Colonic mucosa (tissue), 4 donors: ENCODE measurements at regions not wholly inside any gene's neighbourhood (a gene's known extent, or its start where the extent isn't known, plus 50 kb on each side); places are given as distances from the start of the nearest gene placed in this dataset.

Experiments
- DNase-seq: peaks from one replicate; pipeline ENCODE4 v3.0.0-alpha.2; 2020
- H3K27ac ChIP-seq: fragments of 200-600 bp; one replicate; pipeline ENCODE4 v1.8.0; 2021
- H3K27me3 ChIP-seq: fragments of 200-600 bp; one replicate; pipeline ENCODE4 v1.8.0; 2021
- H3K36me3 ChIP-seq: fragments of 200-600 bp; one replicate; pipeline ENCODE4 v1.8.0; 2021
- H3K4me1 ChIP-seq: fragments of 200-600 bp; one replicate; pipeline ENCODE4 v1.8.0; 2021; ENCODE audit warnings: mild to moderate bottlenecking
- H3K4me3 ChIP-seq: fragments of 200-600 bp; one replicate; pipeline ENCODE4 v1.8.0; 2021
- H3K9ac ChIP-seq, 2 donors: one replicate each; pipeline ENCODE4 v1.7.0; 2013; ENCODE audit warnings: control low read depth in 2 of 2, low read depth in 2 of 2, low read length in 2 of 2
- H3K9me3 ChIP-seq: fragments of 200-600 bp; one replicate; pipeline ENCODE4 v1.8.0; 2021
- CTCF ChIP-seq: fragments of 200-600 bp; IDR thresholded peaks from one replicate; pipeline ENCODE4 v1.8.0; 2022; ENCODE audit warnings: antibody characterized with exemption, mild to moderate bottlenecking
- intact Hi-C: fragments of 100-400 bp; cut with DNase I; formaldehyde crosslinking; loops from one replicate; pipeline ENCODE4 v1.14.1; 2022
- donor health status: healthy.
- donor health status: DM: no; HTN: no; CAD: no.
- donor health status: DM: no; HTN: no; CAD: no.

DNA sequence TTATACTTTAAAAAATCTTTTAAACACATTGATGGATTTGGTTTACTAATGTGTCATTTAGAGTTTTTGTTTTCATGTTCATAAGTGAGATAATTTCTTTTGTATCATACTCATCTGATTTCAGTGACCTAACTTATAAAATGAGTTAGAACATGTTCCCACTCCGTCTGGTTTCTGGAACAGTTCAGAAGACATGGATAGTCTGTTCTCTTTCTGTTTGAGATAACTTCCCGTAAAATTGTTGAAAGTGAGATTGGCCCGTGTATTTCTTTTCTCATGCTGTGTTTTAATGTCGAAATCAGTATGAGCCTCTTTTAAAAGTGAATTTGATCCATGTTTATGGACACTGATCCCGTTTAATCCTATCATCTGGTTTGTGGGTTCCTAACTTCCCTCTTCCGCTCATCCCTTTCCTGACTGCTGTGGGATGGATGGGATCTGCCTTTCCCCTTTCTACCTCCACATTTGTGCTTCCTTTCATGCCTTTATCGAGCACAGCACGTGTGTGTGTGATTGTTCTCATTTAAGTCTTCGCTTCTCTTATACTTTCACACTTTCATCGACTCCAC is 78.9 kb downstream of the COPS8 start:
- DNase-seq = no peak
- no peak overlapping the region for H3K27ac ChIP-seq
- TF ChIP-seq CTCF = no peak
- no peaks in the 10 kb centered on the region for H3K9me3 ChIP-seq
- H3K4me3 ChIP-seq = no peak overlapping the region
- intact Hi-C loops = loop anchor here (5.0 kb wide), 1 partner anchor 248 kb away; the partner anchor contains the start of gene COL6A3
- no peak overlapping the region for H3K9ac ChIP-seq
- H3K4me1 ChIP-seq = no peaks in the 10 kb centered on the region
- H3K36me3 ChIP-seq = no peaks in the 10 kb centered on the region
- H3K27me3 ChIP-seq = no peaks in the 10 kb centered on the region

DNA sequence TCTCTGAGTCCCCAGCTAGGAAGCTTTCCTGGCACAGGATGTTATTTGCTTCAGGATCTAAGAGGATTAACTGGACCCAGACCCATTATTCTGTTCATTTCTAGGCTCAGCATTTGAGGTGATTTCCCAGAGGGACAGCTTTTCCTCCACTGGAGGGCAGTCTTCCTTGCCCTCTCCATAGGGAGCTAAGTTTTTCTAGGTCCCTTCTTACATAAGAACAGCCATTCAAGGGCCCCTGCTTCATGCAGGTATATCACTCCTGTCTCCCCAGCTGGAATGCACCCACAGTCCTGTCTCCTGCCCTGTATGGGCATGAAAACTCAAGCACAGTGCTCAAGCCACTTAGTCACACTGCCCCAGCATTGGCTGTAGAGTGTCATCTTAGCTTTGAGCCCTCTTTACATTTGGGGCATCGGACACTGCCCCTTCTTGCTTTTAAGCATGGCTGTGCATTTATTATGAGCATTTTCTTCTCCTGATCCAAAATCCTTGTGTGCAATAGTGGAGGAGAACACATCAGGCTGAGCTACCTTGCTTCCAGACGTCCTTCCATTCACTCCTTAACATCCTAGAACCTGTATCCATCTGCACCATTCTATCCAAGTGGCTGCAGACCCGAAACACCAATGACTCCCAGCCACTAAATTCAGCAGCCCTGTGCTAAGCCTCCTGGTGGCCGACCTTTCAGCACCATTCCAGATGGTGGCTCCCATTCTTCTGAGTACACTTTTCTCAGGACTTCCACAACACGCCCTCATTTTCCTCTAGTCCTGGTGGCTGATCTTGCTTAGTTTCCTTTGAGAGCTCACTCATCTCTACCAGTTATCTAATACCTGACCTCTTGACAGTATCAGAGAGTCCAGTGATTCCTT is 80.0 kb downstream of the COPS8 start:
- intact Hi-C loops = no loop called here
- Histone ChIP-seq H3K4me3 (no peak overlapping the region), H3K27me3 (no peaks in the 10 kb centered on the region), H3K4me1 (no peaks in the 10 kb centered on the region), H3K36me3 (no peaks in the 10 kb centered on the region), H3K9me3 (no peaks in the 10 kb centered on the region), H3K27ac (no peak overlapping the region), H3K9ac (no peak overlapping the region)
- DNase-seq = no peak
- no peak for TF ChIP-seq CTCF

- no peak overlapping the region for H3K4me3 ChIP-seq
- H3K9ac ChIP-seq = no peak overlapping the region
- no peaks in the 10 kb centered on the region for H3K9me3 ChIP-seq
- no peak for TF ChIP-seq CTCF
- no peak overlapping the region for H3K27ac ChIP-seq
- H3K36me3 ChIP-seq = no peaks in the 10 kb centered on the region
- no peak for DNase-seq
- intact Hi-C loops = no loop called here
- no peaks in the 10 kb centered on the region for H3K4me1 ChIP-seq
- no peaks in the 10 kb centered on the region for H3K27me3 ChIP-seq
Observed at GRCh38 chr2:237167038-237167437, 81.3 kb downstream of the COPS8 start.

DNA sequence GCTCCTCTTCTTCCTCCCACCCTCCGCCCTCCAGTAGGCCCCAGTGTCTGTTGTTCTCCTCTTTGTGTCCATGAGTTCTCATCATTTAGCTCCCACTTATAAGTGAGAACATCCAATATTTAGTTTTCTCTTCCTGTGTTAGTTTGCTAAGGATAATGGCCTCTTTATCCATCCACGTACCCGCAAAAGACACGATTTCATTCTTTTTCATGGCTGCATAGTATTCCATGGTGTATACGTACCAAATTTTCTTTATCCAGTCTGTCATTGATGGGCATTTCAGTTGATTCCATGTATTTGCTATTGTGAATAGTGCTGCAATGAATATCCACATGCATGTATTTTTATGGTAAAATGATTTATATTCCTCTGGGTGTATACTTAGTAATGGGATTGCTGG is 82.2 kb downstream of the COPS8 start:
- Histone ChIP-seq H3K4me3 (no peak overlapping the region), H3K4me1 (no peaks in the 10 kb centered on the region), H3K27me3 (no peaks in the 10 kb centered on the region), H3K9me3 (no peaks in the 10 kb centered on the region), H3K27ac (no peak overlapping the region), H3K36me3 (no peaks in the 10 kb centered on the region), H3K9ac (no peak overlapping the region)
- no peak for TF ChIP-seq CTCF
- intact Hi-C loops = no loop called here
- no peak for DNase-seq

- no peaks in the 10 kb centered on the region for H3K4me1 ChIP-seq
- intact Hi-C loops = no loop called here
- no peak overlapping the region for H3K9ac ChIP-seq
- no peaks in the 10 kb centered on the region for H3K9me3 ChIP-seq
- TF ChIP-seq CTCF = no peak
- H3K27ac ChIP-seq = no peak overlapping the region
- no peaks in the 10 kb centered on the region for H3K27me3 ChIP-seq
- DNase-seq = no peak
- no peak overlapping the region for H3K4me3 ChIP-seq
- H3K36me3 ChIP-seq = no peaks in the 10 kb centered on the region
Observed at GRCh38 chr2:237170020-237170419, 84.3 kb downstream of the COPS8 start.
